ENCODE measurements at regions not wholly inside any gene's neighbourhood (a gene's known extent, or its start where the extent isn't known, plus 50 kb on each side); places are given as distances from the start of the nearest gene placed in this dataset.
"Not testable (repeated sequence)": the region's sequence is repeated elsewhere in the genome, so short reads cannot be mapped to it uniquely, and the experiment has no call there.

- H3K27me3 ChIP-seq, result no peaks in the 10 kb centered on the region
- no peak for DNase-seq
- intact Hi-C loops (cut with DNase I; ENCODE audit: low total_unique reads), result no loop called here
- H3K36me3 ChIP-seq (ENCODE audit: low read depth, missing control alignments), result no peaks in the 10 kb centered on the region
- no peaks in the 10 kb centered on the region for H3K4me1 ChIP-seq
- no peaks in the 10 kb centered on the region for H3K9me3 ChIP-seq
- TF ChIP-seq CTCF (IDR thresholded peaks at IDR 0.05), result no peak
- no peak for TF ChIP-seq POLR2A (IDR thresholded peaks at IDR 0.05)
- no peak overlapping the region for H3K27ac ChIP-seq
- H3K4me3 ChIP-seq, result no peak overlapping the region
- 81% methylated on average over 5 of the region's 8 CpGs; no CpG with 5 or more reads in 1 of the 2 donors for WGBS, 2 donors
These were observed 226.3 kb downstream of the ZIC3 start for GRCh38 chrX:137792214-137792613.

GRCh38 chrX:137797926-137798325, 232.0 kb downstream of the ZIC3 start:
- H3K27me3 ChIP-seq; intact Hi-C loops (cut with DNase I; ENCODE audit: low total_unique reads): not testable (repeated sequence)
- 97 to 98% methylated on average over 3 of the region's 3 CpGs for WGBS, 2 donors

DNA sequence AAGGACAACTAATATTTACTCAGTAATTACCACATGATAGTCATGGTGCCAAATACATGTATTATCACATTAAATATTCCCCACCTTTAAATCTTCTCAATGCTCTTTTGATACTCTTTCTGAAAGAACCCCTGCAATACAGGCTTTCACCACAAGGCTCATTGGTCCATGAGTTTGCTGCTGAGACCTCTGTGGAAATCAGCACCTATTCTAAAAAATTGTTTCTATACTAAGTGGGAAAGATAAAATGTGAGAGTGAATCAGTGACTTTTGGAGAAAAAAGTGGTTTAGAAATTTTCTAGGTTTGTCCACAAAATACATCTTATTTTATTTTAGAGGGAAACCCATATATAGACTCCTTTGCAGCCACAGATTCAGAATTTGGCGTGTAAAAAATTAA, 257.3 kb downstream of the ZIC3 start:
- Histone ChIP-seq H3K4me1 (no peaks in the 10 kb centered on the region), H3K9me3 (no peaks in the 10 kb centered on the region), H3K27ac (no peak overlapping the region), H3K4me3 (no peak overlapping the region), H3K36me3 (ENCODE audit: low read depth, missing control alignments) (no peaks in the 10 kb centered on the region), H3K27me3 (no peaks in the 10 kb centered on the region)
- 94% methylated on average over 1 of the region's 1 CpG for WGBS, 2 donors
- DNase-seq, result no peak
- no peak for TF ChIP-seq POLR2A (IDR thresholded peaks at IDR 0.05)
- TF ChIP-seq CTCF (IDR thresholded peaks at IDR 0.05), result no peak
- intact Hi-C loops (cut with DNase I; ENCODE audit: low total_unique reads), result no loop called here

More at GRCh38 chrX:137797926-137798325, 232.0 kb downstream of the ZIC3 start:
- not testable (repeated sequence) for H3K36me3 ChIP-seq (ENCODE audit: low read depth, missing control alignments); H3K27ac ChIP-seq; H3K4me3 ChIP-seq; H3K9me3 ChIP-seq; H3K4me1 ChIP-seq; DNase-seq

GRCh38 chrX:137847376-137847775, 281.4 kb downstream of the ZIC3 start:
- WGBS, 2 donors, result 34 to 46% methylated on average over 2 of the region's 2 CpGs
- no peaks in the 10 kb centered on the region for H3K36me3 ChIP-seq (ENCODE audit: low read depth, missing control alignments)
- no peak overlapping the region for H3K4me3 ChIP-seq
- H3K9me3 ChIP-seq, result no peaks in the 10 kb centered on the region
- TF ChIP-seq CTCF (IDR thresholded peaks at IDR 0.05), result no peak
- TF ChIP-seq POLR2A (IDR thresholded peaks at IDR 0.05), result no peak
- no peaks in the 10 kb centered on the region for H3K27me3 ChIP-seq
- intact Hi-C loops (cut with DNase I; ENCODE audit: low total_unique reads), result no loop called here
- no peak overlapping the region for H3K27ac ChIP-seq
- no peaks in the 10 kb centered on the region for H3K4me1 ChIP-seq
- no peak for DNase-seq

DNA sequence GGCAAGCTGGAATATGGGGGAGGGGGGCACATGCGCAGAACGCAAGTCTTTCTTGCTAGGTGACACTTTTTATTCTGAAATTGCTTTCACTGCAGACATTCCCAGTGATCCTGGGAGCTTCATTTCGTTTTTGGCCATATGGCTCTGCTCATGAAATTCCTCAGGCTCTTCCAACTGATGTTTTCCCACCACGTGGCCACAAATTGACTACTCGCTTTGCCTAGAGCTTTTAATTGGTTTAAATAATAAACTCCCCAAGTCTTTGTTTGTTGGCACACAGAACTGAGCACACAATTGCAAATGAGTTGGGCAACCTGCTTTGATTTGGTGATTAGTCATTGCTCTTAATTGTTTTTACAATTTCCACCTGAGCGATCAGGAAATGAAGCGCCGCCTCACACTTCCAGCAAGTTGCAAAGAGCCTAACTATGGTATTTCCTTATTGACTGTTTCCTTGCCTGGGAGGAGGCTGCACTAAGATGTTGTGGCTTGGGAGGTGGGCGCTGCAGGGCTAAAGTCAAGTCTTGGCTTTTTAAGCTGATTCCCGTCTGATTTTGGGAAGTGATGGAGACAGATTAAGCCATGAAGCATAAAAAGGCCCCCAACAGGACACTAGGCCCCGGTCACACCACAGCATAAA, 282.5 kb downstream of the ZIC3 start:
- WGBS, 2 donors, result 30 to 32% methylated on average over 6 to 10 of the region's 11 CpGs
- Histone ChIP-seq H3K27ac (no peak overlapping the region), H3K4me1 (no peaks in the 10 kb centered on the region), H3K9me3 (no peaks in the 10 kb centered on the region), H3K27me3 (no peaks in the 10 kb centered on the region), H3K36me3 (ENCODE audit: low read depth, missing control alignments) (no peaks in the 10 kb centered on the region), H3K4me3 (no peak overlapping the region)
- intact Hi-C loops (cut with DNase I; ENCODE audit: low total_unique reads), result no loop called here
- DNase-seq, result no peak
- TF ChIP-seq POLR2A (IDR thresholded peaks at IDR 0.05), result no peak
- TF ChIP-seq CTCF (IDR thresholded peaks at IDR 0.05), result no peak
